OCI-LY3 (cell line): ENCODE measurements at regions not wholly inside any gene's neighbourhood (a gene's known extent, or its start where the extent isn't known, plus 50 kb on each side); places are given as distances from the start of the nearest gene placed in this dataset.

Source experiments
- H2AFZ ChIP-seq: fragments of 200-600, 300-600 bp; shearing (Covaris generic); 2 replicates; pipeline ENCODE4 v1.6.0; 2014; ENCODE audit warnings: antibody characterized with exemption, low read depth, low read length
- H3K27ac ChIP-seq: fragments of 200-600, 300-600 bp; sonication (generic); 2 replicates; pipeline ENCODE4 v1.5.1; 2014; ENCODE audit warnings: mild to moderate bottlenecking, low read length, moderate library complexity, mixed read lengths
- H3K27me3 ChIP-seq: fragments of 200-600, 300-600 bp; sonication (generic); 2 replicates; pipeline ENCODE4 v1.6.1; 2014; ENCODE audit warnings: low read depth, low read length, mixed read lengths
- H3K36me3 ChIP-seq: fragments of 200-600, 300-600 bp; sonication (generic); replicated peaks from 2 replicates; pipeline ENCODE3; 2014; ENCODE audit warnings: low read depth, low read length, mixed read lengths
- H3K4me1 ChIP-seq: fragments of 300-600, 200-600 bp; sonication (generic); 2 replicates; pipeline ENCODE4 v1.6.1; 2014; ENCODE audit warnings: low read length, mixed read lengths
- H3K4me2 ChIP-seq: fragments of 200-600, 300-600 bp; sonication (generic); 2 replicates; pipeline ENCODE4 v1.6.1; 2014; ENCODE audit warnings: low read length, mixed read lengths
- H3K4me3 ChIP-seq: fragments of 300-600, 200-600 bp; sonication (generic); 2 replicates; pipeline ENCODE4 v1.5.1; 2014; ENCODE audit warnings: antibody characterized with exemption, mild to moderate bottlenecking, low read length, moderate library complexity
- H3K79me2 ChIP-seq: fragments of 300-600, 200-600 bp; shearing (Covaris generic); 2 replicates; pipeline ENCODE4 v1.6.1; 2014; ENCODE audit warnings: mild to moderate bottlenecking, low read length, mixed read lengths
- H3K9ac ChIP-seq: fragments of 300-600, 200-600 bp; shearing (Covaris generic); 2 replicates; pipeline ENCODE4 v1.6.0; 2014; ENCODE audit warnings: mild to moderate bottlenecking, low read length, moderate library complexity
- H3K9me3 ChIP-seq: fragments of 200-600, 300-600 bp; shearing (Covaris generic); 2 replicates; pipeline ENCODE4 v1.6.1; 2014; ENCODE audit warnings: low read length, mixed read lengths; ENCODE audit not compliant: insufficient read depth
- H4K20me1 ChIP-seq: fragments of 200-600, 300-600 bp; sonication (generic); 2 replicates; pipeline ENCODE4 v1.6.1; 2016; ENCODE audit warnings: low read length, mixed read lengths; ENCODE audit not compliant: insufficient read depth
- CTCF ChIP-seq: fragments of 200-600, 300-600 bp; sonication (generic); IDR thresholded peaks from 2 replicates; pipeline ENCODE4 v1.5.1; 2014; ENCODE audit warnings: antibody characterized with exemption, low read length, low read depth
- EZH2phosphoT487 ChIP-seq: fragments of 200-600 bp; shearing (Covaris generic); IDR thresholded peaks from 2 replicates; pipeline ENCODE4 v1.6.1; 2018; ENCODE audit warnings: antibody characterized with exemption, mixed run types, low read depth

GRCh38 chr4:4755306-4755705 lies 104.2 kb upstream of the MSX1 start:
- Histone ChIP-seq H3K4me1 (peaks cover 25% of the 10 kb centered on the region), H2AFZ (no peak overlapping the region), H3K9me3 (no peaks in the 10 kb centered on the region), H3K79me2 (no peaks in the 10 kb centered on the region), H3K4me2 (no peak overlapping the region), H3K27ac (no peak overlapping the region), H3K36me3 (no peaks in the 10 kb centered on the region), H3K4me3 (no peak overlapping the region), H3K9ac (no peak overlapping the region), H3K27me3 (peaks cover 81% of the 10 kb centered on the region), H4K20me1 (peaks cover 42% of the 10 kb centered on the region)
- TF ChIP-seq CTCF (no peak), EZH2phosphoT487 (no peak)

- no peak overlapping the region for H3K4me3 ChIP-seq
Observed at GRCh38 chr4:4754641-4755040, 104.8 kb upstream of the MSX1 start.

GRCh38 chr4:4753643-4754042 lies 105.8 kb upstream of the MSX1 start:
- Histone ChIP-seq H3K36me3 (no peaks in the 10 kb centered on the region), H4K20me1 (peaks cover 42% of the 10 kb centered on the region), H3K9ac (no peak overlapping the region), H3K4me1 (peaks cover 8% of the 10 kb centered on the region), H3K9me3 (no peaks in the 10 kb centered on the region), H3K27ac (no peak overlapping the region), H3K79me2 (no peaks in the 10 kb centered on the region), H3K27me3 (peaks cover 72% of the 10 kb centered on the region), H3K4me2 (no peak overlapping the region), H2AFZ (no peak overlapping the region), H3K4me3 (no peak overlapping the region)
- TF ChIP-seq CTCF (no peak), EZH2phosphoT487 (no peak)

More at GRCh38 chr4:4754641-4755040, 104.8 kb upstream of the MSX1 start:
- no peak overlapping the region for H2AFZ ChIP-seq
- H3K4me1 ChIP-seq: peaks cover 18% of the 10 kb centered on the region
- H4K20me1 ChIP-seq: peaks cover 42% of the 10 kb centered on the region
- H3K27me3 ChIP-seq: peaks cover 74% of the 10 kb centered on the region
- no peaks in the 10 kb centered on the region for H3K36me3 ChIP-seq
- H3K27ac ChIP-seq: no peak overlapping the region
- H3K4me2 ChIP-seq: no peak overlapping the region
- no peaks in the 10 kb centered on the region for H3K9me3 ChIP-seq
- TF ChIP-seq EZH2phosphoT487: no peak
- H3K9ac ChIP-seq: no peak overlapping the region
- H3K79me2 ChIP-seq: no peaks in the 10 kb centered on the region

- H3K4me1 ChIP-seq: no peaks in the 10 kb centered on the region
- H3K9me3 ChIP-seq: no peaks in the 10 kb centered on the region
- no peak overlapping the region for H3K27ac ChIP-seq
- no peak overlapping the region for H3K4me2 ChIP-seq
- H2AFZ ChIP-seq: no peak overlapping the region
- H3K9ac ChIP-seq: no peak overlapping the region
- no peak overlapping the region for H3K4me3 ChIP-seq
- TF ChIP-seq CTCF: no peak
- TF ChIP-seq EZH2phosphoT487: no peak
- no peaks in the 10 kb centered on the region for H3K36me3 ChIP-seq
- H3K79me2 ChIP-seq: no peaks in the 10 kb centered on the region
- peaks cover 34% of the 10 kb centered on the region for H4K20me1 ChIP-seq
- peaks cover 73% of the 10 kb centered on the region for H3K27me3 ChIP-seq
Observed at GRCh38 chr4:4752576-4753401, 106.7 kb upstream of the MSX1 start.
